Skeletal muscle satellite cell (primary cell): ENCODE measurements at regions not wholly inside any gene's neighbourhood (a gene's known extent, or its start where the extent isn't known, plus 50 kb on each side); places are given as distances from the start of the nearest gene placed in this dataset.
"Not testable (repeated sequence)": the region's sequence is repeated elsewhere in the genome, so short reads cannot be mapped to it uniquely, and the experiment has no call there.

Experiments used
- H3K27me3 ChIP-seq: 2 replicates; pipeline ENCODE4 v1.7.0; 2013; ENCODE audit warnings: low read length; ENCODE audit not compliant: control insufficient read depth, insufficient read depth
- H3K36me3 ChIP-seq: 2 replicates; pipeline ENCODE4 v1.7.0; 2013; ENCODE audit warnings: mild to moderate bottlenecking, control low read depth, low read length; ENCODE audit not compliant: insufficient read depth
- H3K4me1 ChIP-seq: 2 replicates; pipeline ENCODE4 v1.7.0; 2013; ENCODE audit warnings: low read length; ENCODE audit not compliant: control insufficient read depth, insufficient read depth
- H3K4me2 ChIP-seq: 2 replicates; pipeline ENCODE4 v1.7.0; 2013; ENCODE audit warnings: mild to moderate bottlenecking, low read length
- H3K4me3 ChIP-seq: 2 replicates; pipeline ENCODE4 v1.7.0; 2013; ENCODE audit warnings: low read length
- H3K9ac ChIP-seq: 2 replicates; pipeline ENCODE4 v1.7.0; 2013; ENCODE audit warnings: mild to moderate bottlenecking, low read depth, low read length, moderate library complexity
- H3K9me3 ChIP-seq: replicated peaks from 2 replicates; pipeline ENCODE4 v1.7.0; 2013; ENCODE audit warnings: mild to moderate bottlenecking, control low read depth, low read length

DNA sequence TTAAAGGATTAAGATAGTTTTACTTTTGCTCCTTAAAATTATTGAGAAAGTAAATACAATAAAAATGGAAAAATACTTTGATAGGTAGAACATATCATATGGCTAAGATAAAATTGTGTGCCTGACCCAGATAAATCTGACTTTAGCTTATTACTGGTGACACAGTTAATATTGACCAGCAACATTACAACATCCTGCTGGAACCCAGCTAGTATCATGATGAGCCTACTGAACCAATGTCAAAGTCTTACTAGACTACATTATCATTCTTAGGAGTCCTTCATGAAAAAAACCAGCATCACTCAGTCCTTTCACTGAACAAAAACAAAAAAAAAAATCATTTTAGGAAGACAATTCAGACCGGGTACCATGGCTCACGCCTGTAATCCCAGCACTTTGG, 164.8 kb upstream of the CDK1 start:
- Histone ChIP-seq H3K4me1 (peaks cover 8% of the 10 kb centered on the region), H3K36me3 (no peaks in the 10 kb centered on the region), H3K27me3 (no peaks in the 10 kb centered on the region), H3K4me2 (no peak overlapping the region), H3K9ac (no peak overlapping the region), H3K4me3 (no peak overlapping the region), H3K9me3 (no peaks in the 10 kb centered on the region)

DNA sequence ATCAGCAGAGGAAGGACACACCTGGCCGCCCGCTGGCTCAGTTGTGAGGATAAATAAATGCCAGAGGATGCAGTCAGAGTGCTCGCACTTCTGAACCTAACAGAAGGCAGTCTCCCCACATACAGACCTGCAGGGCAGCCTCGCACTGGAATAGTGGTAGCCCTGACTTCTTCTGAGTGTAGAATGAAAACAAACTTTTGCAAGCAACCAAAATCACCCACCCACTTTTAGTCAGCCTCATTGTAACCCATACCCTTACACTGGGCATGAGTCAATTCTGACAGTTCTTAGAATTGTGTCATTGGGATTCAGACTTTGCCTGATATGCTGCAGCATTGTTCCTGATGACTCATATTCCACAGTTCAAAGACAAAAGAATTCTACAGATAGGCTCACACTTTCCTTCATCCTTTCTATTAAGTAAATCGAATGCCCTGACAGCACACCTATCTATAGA, 167.0 kb upstream of the CDK1 start:
- no peak overlapping the region for H3K4me3 ChIP-seq
- peaks cover 10% of the 10 kb centered on the region for H3K4me1 ChIP-seq
- no peaks in the 10 kb centered on the region for H3K9me3 ChIP-seq
- H3K4me2 ChIP-seq: peak overlapping the region; percentile 6
- H3K27me3 ChIP-seq: no peaks in the 10 kb centered on the region
- H3K9ac ChIP-seq: no peak overlapping the region
- H3K36me3 ChIP-seq: no peaks in the 10 kb centered on the region

DNA sequence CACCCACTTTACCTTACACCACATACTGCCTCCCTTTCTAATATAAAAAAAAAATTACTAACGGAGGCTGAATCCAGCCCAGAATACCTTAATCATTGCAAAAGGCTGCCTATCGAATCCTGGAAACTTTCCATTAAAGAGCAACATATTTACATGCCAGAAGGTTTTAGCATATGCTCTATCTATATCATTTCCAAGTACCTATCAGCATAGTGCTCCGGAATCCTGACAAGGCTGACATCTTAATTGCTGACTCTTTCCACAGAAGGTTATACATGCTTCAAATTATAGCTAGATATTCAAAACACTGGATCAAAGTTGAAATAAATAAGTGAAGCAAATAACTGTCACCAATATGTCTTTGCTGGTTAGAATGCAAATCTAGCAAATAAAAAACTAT, 170.9 kb upstream of the CDK1 start:
- Histone ChIP-seq H3K4me1 (peaks cover 10% of the 10 kb centered on the region), H3K36me3 (no peaks in the 10 kb centered on the region), H3K4me2 (no peak overlapping the region), H3K4me3 (no peak overlapping the region), H3K27me3 (no peaks in the 10 kb centered on the region), H3K9me3 (no peaks in the 10 kb centered on the region), H3K9ac (no peak overlapping the region)

DNA sequence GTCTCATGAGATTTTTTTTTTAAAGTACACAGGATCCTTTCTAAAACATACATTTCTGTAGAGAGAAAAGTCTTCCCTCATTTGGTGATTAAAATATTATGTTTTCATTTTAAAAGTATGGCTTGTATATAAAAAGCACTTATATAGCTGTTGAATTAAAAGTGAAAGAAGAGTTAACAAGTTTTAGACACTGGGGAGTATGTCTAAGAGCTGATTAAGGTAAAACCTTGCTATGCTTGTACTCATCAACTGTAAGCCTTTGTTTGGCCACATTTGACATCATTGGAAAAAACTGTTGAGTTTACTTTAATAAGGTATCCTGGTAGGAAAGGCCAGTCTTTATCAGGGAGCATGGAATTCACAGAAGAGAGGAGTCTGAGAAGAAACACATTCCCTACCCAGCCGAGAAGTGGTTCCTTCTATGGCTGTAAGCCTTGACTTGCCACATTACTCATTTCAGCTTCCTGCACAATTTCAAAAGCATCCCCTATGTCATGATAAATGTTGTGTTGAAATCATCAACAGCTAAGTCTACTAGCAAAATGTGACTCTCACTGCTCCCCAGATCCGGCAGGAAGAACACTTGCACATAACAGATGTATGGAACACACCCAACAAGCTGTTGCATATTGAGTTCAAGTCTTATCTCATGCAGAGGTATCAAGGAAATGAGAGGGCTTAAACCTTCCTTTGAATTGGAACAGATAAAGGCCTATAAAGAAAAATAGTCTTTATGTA, 171.8 kb upstream of the CDK1 start:
- H3K4me3 ChIP-seq: no peak overlapping the region
- H3K36me3 ChIP-seq: no peaks in the 10 kb centered on the region
- H3K4me2 ChIP-seq: no peak overlapping the region
- H3K4me1 ChIP-seq: peaks cover 6% of the 10 kb centered on the region
- no peaks in the 10 kb centered on the region for H3K9me3 ChIP-seq
- H3K27me3 ChIP-seq: no peaks in the 10 kb centered on the region
- no peak overlapping the region for H3K9ac ChIP-seq

DNA sequence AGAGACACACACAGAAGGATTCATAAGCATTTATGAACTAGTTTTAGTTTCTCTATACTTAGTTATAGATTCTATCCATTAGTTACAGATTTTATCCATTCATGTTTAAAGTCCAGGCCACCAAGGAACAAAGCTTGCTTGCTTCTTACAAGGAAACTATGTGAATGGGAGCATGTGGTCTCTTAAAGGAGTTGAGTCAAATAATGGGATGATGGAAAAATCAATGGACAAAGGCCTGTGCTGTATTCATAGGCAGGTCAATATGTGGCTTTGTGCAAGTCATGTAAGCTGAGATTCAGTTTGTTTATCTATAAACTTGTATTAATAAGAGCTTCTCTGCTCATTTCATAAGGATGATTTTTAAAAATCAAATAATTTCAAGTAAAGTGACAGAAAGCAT, 172.8 kb upstream of the CDK1 start:
- Histone ChIP-seq H3K9ac (no peak overlapping the region), H3K4me3 (no peak overlapping the region), H3K36me3 (no peaks in the 10 kb centered on the region), H3K27me3 (no peaks in the 10 kb centered on the region), H3K9me3 (no peaks in the 10 kb centered on the region), H3K4me1 (peaks cover 2% of the 10 kb centered on the region), H3K4me2 (no peak overlapping the region)

DNA sequence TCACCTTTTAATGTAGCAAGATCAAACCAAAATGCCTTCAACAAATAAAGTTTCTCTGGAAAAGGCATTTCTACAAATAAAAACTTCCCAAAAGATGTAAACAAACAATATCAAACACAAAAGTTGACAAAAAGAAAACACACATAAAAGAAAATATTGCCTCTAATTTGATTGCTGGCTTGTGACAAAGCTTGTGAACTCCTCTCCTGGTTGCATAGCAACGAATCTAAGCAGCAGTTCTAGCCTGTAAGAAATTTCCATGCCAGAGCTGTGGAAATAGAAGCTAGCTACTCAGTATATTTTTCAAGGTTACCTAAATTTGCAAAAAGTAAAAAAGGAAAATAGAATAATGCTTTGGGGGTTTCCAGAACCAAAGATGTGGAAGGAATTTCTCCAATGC, 173.9 kb upstream of the CDK1 start:
- Histone ChIP-seq H3K9me3 (no peaks in the 10 kb centered on the region), H3K4me3 (no peak overlapping the region), H3K4me2 (no peak overlapping the region), H3K9ac (no peak overlapping the region), H3K27me3 (no peaks in the 10 kb centered on the region), H3K4me1 (peaks cover 2% of the 10 kb centered on the region), H3K36me3 (no peaks in the 10 kb centered on the region)

DNA sequence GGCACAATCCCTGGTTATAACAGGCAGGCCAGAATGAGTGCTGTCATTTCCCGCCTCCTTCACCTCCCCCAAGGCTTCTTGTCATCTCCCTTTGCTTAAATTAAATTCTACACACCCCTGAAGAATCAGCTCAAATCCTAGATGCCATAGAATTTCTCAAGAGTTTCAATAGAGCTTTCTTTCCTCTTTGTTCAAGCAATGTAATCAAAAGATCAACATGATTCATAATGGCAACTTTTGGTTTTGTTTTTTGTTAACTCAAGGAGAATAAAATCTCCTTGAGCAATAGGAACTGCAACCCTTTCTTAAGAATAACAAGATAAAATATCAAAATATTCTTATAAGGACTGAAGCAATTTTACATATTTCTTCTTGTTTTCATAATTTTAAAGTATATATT, 180.8 kb upstream of the CDK1 start:
- Histone ChIP-seq H3K4me1 (no peaks in the 10 kb centered on the region), H3K27me3 (no peaks in the 10 kb centered on the region), H3K9me3 (no peaks in the 10 kb centered on the region), H3K36me3 (no peaks in the 10 kb centered on the region), H3K9ac (no peak overlapping the region), H3K4me2 (no peak overlapping the region), H3K4me3 (no peak overlapping the region)

DNA sequence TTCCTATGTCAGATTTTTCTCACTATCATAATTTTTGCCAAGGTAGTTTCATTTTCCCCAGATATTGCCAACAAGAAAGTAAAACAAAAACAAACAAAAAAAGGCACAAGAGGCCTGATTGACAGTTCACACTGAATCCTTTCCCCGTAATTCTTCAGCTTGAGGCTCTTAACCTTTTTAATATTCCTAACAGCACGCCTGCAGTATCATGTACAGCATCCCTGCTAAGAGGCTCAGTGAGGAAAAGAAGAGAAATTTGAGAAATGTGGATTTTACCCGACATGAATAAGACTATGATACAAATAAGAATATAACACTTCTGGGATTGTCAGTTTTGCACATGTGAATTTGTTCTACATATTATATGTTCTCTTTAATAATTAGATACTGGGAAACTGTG, 182.4 kb upstream of the CDK1 start:
- Histone ChIP-seq H3K9me3 (no peaks in the 10 kb centered on the region), H3K36me3 (no peaks in the 10 kb centered on the region), H3K4me1 (no peaks in the 10 kb centered on the region), H3K9ac (no peak overlapping the region), H3K4me3 (no peak overlapping the region), H3K27me3 (no peaks in the 10 kb centered on the region), H3K4me2 (no peak overlapping the region)

DNA sequence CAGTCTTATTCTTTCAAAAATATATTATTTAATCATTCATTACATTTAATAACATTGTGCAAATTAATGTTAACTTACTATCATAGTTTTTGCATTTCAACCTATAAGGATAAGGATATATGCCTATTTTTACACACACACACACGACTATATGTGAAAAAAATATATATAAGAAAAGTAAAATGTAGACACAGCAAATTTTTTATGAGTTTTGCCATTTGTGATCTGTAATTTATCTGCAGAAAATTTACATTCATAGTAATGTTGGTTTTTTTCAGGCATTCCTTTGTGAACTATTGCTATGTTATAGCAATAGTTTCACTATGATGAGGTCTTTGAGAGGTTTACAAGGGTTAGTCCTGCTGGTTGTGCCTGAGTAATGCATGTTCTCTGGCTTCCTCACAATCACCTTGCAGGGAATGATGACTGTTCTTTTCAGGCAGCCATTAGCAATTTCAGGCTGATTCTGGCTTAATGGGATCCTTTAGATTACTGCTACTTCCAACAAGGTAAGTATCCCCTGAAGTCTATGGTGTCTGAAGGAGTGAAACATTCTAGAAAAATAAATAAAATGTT, 183.7 kb upstream of the CDK1 start:
- no peaks in the 10 kb centered on the region for H3K36me3 ChIP-seq
- H3K4me2 ChIP-seq: no peak overlapping the region
- H3K4me3 ChIP-seq: no peak overlapping the region
- peaks cover 3% of the 10 kb centered on the region for H3K4me1 ChIP-seq
- H3K9ac ChIP-seq: no peak overlapping the region
- no peaks in the 10 kb centered on the region for H3K9me3 ChIP-seq
- no peaks in the 10 kb centered on the region for H3K27me3 ChIP-seq

DNA sequence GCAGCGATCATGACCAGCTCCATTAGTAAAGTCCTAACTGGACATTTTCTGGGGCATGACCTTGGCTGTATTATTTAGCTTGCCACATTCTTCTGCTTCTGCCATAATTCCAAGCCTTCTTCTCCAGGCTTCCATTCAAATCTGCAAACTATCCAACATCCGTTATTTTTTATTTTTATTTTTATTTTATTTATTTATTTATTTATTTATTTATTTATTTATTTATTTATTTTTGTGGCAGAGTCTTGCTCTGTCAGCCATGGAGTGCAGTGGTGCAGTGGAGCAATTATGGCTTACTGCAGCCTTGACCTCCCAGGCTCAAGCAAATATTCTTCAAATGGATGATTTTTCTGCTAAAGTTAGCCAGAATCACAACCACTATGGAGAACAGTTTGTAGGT, 187.2 kb upstream of the CDK1 start:
- H3K4me1 ChIP-seq: peaks cover 3% of the 10 kb centered on the region
- H3K9me3 ChIP-seq: no peaks in the 10 kb centered on the region
- H3K9ac ChIP-seq: no peak overlapping the region
- no peaks in the 10 kb centered on the region for H3K36me3 ChIP-seq
- no peaks in the 10 kb centered on the region for H3K27me3 ChIP-seq
- no peak overlapping the region for H3K4me2 ChIP-seq
- no peak overlapping the region for H3K4me3 ChIP-seq

DNA sequence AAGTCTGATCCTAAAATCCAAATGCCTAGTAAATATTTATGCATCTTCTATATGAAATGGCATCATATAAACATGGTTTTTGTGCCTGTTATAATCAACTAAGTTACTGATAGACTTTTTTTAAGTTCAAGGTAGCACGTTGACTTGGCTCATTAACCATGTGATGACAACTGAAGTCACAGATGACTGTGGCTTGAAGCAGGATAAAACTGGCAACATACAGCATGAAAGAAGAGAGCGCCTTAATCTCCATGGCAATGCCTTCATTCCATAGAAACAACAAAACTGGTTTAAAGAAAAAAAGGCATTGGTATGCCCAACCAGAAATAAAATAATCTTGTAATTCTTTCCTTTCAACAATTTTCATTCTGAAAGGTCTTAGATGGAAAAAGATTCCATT, 188.9 kb upstream of the CDK1 start:
- no peaks in the 10 kb centered on the region for H3K27me3 ChIP-seq
- H3K9me3 ChIP-seq: no peaks in the 10 kb centered on the region
- no peak overlapping the region for H3K4me3 ChIP-seq
- H3K36me3 ChIP-seq: no peaks in the 10 kb centered on the region
- H3K4me2 ChIP-seq: no peak overlapping the region
- no peak overlapping the region for H3K9ac ChIP-seq
- peaks cover 3% of the 10 kb centered on the region for H3K4me1 ChIP-seq

DNA sequence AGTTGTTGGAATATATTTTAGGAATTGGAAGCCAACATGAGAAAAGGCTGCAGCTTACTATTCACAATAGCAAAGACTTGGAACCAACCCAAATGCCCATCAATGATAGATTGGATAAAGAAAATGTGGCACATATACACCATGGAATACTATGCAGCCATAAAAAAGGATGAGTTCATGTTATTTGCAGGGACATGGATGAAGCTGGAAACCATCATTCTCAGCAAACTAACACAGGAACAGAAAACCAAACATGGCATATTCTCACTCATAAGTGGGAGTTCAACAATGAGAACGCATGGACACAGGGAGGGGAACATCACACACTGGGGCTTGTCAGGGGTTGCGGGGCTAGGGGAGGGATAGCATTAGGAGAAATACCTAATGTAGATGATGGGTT, 192.1 kb upstream of the ANK3 start:
- H3K9me3 ChIP-seq, H3K4me1 ChIP-seq, H3K27me3 ChIP-seq, H3K9ac ChIP-seq, H3K4me3 ChIP-seq, H3K36me3 ChIP-seq, H3K4me2 ChIP-seq: not testable (repeated sequence)
